ENCODE measurements at regions not wholly inside any gene's neighbourhood (a gene's known extent, or its start where the extent isn't known, plus 50 kb on each side); places are given as distances from the start of the nearest gene placed in this dataset.

DNA sequence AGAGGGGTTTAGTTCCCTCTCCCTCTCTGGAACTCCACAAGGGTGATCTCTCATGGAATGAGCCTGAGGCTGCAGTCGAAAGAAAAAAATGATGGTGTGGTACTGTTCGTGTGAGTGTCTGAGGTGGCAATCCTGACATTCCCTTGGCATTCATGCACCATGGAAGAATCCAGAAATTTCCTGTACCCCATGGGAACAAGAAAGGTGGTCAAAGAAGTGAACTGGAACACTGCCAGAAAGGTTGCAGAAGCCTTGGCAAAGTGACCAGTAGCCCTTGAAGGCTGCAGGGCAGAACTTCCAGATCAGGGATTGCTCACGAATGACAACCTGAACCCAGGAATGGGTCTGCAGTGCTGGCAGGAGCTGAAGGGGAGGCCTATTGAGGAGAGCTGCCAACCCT is 394.7 kb downstream of the CD83 start:
- TF ChIP-seq, protein P1, sequence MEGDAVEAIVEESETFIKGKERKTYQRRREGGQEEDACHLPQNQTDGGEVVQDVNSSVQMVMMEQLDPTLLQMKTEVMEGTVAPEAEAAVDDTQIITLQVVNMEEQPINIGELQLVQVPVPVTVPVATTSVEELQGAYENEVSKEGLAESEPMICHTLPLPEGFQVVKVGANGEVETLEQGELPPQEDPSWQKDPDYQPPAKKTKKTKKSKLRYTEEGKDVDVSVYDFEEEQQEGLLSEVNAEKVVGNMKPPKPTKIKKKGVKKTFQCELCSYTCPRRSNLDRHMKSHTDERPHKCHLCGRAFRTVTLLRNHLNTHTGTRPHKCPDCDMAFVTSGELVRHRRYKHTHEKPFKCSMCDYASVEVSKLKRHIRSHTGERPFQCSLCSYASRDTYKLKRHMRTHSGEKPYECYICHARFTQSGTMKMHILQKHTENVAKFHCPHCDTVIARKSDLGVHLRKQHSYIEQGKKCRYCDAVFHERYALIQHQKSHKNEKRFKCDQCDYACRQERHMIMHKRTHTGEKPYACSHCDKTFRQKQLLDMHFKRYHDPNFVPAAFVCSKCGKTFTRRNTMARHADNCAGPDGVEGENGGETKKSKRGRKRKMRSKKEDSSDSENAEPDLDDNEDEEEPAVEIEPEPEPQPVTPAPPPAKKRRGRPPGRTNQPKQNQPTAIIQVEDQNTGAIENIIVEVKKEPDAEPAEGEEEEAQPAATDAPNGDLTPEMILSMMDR (IDR thresholded peaks at IDR 0.05; ENCODE audit: low read depth, low read length, missing control alignments) = no peak
- Histone ChIP-seq H3K4me3 (ENCODE audit: low read depth, low read length) (no peak overlapping the region), H3K27ac (no peak overlapping the region), H3K27me3 (replicated peaks) (no peaks in the 10 kb centered on the region), H3K36me3 (replicated peaks) (no peaks in the 10 kb centered on the region)
- no peak for DNase-seq
- in situ Hi-C loops (cut with HindIII; ENCODE audit: low pct_ligation_motif_present, low sequenced_read_pairs) = no loop called here

DNA sequence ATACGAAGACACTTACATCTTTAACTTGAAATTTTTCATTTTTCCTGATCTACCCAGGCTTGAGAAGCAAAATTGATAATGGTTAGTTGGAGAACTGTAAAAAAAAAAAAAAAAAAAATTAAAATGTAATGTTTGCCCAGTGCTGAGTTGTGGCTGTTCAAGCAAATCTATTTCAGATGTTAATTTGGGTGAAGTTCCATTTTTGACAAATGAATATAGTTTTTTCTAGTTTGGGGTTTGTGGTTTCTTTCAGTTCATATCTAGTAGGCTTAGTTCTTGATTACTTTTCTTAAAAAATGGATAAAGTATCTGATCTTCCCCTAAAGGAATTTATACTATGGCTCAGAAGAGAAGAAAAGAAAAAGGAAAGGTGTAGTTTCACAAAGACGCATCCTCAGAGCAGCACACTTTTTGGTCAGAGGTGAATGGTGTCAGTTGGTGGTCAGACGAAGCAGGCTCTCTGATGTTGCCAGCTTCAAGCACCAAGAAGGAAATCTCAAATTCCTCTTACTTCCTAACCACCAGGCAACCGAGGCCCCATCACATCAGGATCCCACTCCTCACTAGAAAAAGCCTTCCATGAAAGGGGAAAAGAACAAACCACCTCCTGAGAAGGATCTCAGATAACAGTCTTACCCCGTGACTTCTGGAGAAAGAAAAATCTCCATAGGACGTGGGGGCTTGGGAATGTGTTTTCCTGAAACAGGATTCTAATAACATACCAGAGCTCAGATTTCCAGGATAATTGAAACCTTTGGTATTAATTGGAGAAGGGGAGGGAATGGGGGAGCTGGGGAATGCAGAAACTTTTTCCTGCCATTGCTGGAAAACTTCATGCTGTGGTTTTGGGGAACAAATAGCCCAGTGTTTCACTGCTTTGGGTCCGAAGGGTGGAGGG is 396.2 kb downstream of the CD83 start:
- no peak overlapping the region for H3K27ac ChIP-seq
- in situ Hi-C loops (cut with HindIII; ENCODE audit: low pct_ligation_motif_present, low sequenced_read_pairs) = no loop called here
- no peaks in the 10 kb centered on the region for H3K27me3 ChIP-seq (replicated peaks)
- H3K36me3 ChIP-seq (replicated peaks) = no peaks in the 10 kb centered on the region
- H3K4me3 ChIP-seq (ENCODE audit: low read depth, low read length) = no peak overlapping the region
- TF ChIP-seq, protein P1 (IDR thresholded peaks at IDR 0.05; ENCODE audit: low read depth, low read length, missing control alignments) = no peak
- DNase-seq = no peak

DNA sequence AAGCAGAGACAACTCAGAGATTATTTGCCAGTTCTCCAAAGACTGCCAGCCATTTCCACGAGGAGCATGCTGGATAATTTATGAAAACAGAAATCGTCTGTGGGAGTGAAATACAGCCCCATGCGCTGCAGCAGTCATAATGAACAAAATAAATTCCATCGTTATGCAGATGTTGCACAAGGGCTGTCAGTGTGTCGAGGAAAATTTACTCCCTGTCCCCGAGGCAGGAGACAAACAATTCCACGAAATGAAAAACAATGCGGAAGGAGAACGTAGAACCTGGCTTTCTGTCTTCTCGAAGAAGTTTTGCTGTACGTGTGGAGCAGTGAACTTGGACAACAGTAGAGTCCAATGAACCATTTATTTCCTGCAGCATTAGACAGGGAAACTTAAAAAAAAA is 399.4 kb downstream of the CD83 start:
- in situ Hi-C loops (cut with HindIII; ENCODE audit: low pct_ligation_motif_present, low sequenced_read_pairs) = no loop called here
- H3K36me3 ChIP-seq (replicated peaks) = no peaks in the 10 kb centered on the region
- no peaks in the 10 kb centered on the region for H3K27me3 ChIP-seq (replicated peaks)
- TF ChIP-seq, protein P1 (IDR thresholded peaks at IDR 0.05; ENCODE audit: low read depth, low read length, missing control alignments) = no peak
- no peak overlapping the region for H3K27ac ChIP-seq
- H3K4me3 ChIP-seq (ENCODE audit: low read depth, low read length) = no peak overlapping the region
- no peak for DNase-seq

DNA sequence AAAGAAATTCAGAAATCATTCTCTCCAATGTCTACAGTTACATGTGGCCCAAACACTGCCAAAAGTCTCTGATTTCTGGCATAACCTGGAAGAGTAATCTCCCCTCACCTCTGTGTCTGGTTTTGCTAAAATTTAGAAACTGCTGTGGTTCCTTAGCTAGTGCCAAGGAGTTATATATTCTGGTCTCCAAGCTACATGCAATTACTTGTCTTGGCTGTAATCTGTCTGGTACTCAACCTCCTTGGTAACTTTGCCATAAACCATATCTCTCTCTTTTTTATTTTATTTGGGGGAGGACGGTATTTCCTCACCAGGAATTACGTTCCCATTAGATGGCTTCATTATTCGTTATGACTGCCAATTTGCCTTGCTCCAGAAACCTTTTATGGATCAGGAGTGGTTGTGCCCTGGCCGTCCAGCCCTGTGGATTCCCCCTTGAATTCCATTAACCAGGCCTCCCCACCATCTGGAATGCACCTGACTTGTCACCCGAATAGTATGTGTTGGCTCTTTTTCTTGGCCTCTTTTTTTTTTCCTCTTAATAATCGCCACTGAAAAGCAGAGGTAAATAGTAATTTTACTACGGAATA is 400.0 kb downstream of the CD83 start:
- in situ Hi-C loops (cut with HindIII; ENCODE audit: low pct_ligation_motif_present, low sequenced_read_pairs) = no loop called here
- H3K4me3 ChIP-seq (ENCODE audit: low read depth, low read length) = no peak overlapping the region
- H3K27ac ChIP-seq = no peak overlapping the region
- TF ChIP-seq, protein P1 (IDR thresholded peaks at IDR 0.05; ENCODE audit: low read depth, low read length, missing control alignments) = no peak
- no peak for DNase-seq
- H3K27me3 ChIP-seq (replicated peaks) = no peaks in the 10 kb centered on the region
- no peaks in the 10 kb centered on the region for H3K36me3 ChIP-seq (replicated peaks)

DNA sequence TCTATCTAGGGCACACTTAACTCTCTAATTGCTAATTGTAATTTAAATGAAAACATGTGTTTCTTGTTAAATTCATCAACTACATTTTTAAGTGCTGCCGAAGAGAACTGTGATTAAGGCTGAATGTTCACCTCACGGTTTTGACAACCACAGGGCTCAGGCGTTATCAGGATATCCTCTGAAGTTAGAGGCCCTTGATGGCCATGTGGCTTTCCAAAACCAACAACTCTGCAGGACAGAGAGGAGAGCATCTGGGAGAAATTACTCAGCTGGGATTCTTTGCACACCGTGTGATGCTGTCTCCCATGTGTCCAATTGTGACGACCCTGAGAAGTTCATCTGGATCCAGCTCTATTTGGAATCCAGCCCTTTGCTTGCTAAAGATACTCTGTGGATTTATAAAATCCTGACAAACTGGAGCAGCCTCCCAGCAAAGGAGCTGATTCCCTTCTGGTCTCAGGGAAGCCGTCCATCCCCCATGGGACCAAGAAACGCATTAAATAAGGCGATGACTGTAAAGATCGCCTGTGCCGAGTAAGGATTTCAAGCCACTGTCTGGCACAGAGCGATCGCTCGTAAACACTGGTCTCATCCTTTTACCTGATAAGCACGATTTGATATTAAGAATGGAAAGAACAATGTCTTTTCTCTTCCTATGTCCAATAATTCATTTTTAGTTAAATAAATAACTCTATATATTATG is 401.1 kb downstream of the CD83 start:
- no peak overlapping the region for H3K4me3 ChIP-seq (ENCODE audit: low read depth, low read length)
- no peaks in the 10 kb centered on the region for H3K27me3 ChIP-seq (replicated peaks)
- no peak for DNase-seq
- TF ChIP-seq, protein P1 (IDR thresholded peaks at IDR 0.05; ENCODE audit: low read depth, low read length, missing control alignments) = no peak
- in situ Hi-C loops (cut with HindIII; ENCODE audit: low pct_ligation_motif_present, low sequenced_read_pairs) = no loop called here
- no peak overlapping the region for H3K27ac ChIP-seq
- no peaks in the 10 kb centered on the region for H3K36me3 ChIP-seq (replicated peaks)
